Skin epidermis (tissue), 12 donors: ENCODE measurements at regions not wholly inside any gene's neighbourhood (a gene's known extent, or its start where the extent isn't known, plus 50 kb on each side); places are given as distances from the start of the nearest gene placed in this dataset.
"Not testable (repeated sequence)": the region's sequence is repeated elsewhere in the genome, so short reads cannot be mapped to it uniquely, and the experiment has no call there.

Source experiments
- H3K27ac ChIP-seq, 21 experiments: fragments of 200-600 bp; sonication (generic) in 11 of 21; one replicate each; pipeline ENCODE4 v1.5.0; 2020; ENCODE audit warnings: mild to moderate bottlenecking in 3 of 21, inconsistent platforms in 2 of 21, moderate library complexity in 2 of 21
- H3K4me3 ChIP-seq, 7 experiments: fragments of 200-600 bp; sonication (generic) in 2 of 7; one replicate each; pipeline ENCODE4 v1.5.0; 2020; ENCODE audit warnings: inconsistent platforms in 2 of 7, mild to moderate bottlenecking in 2 of 7, moderate library complexity in 1 of 7

DNA sequence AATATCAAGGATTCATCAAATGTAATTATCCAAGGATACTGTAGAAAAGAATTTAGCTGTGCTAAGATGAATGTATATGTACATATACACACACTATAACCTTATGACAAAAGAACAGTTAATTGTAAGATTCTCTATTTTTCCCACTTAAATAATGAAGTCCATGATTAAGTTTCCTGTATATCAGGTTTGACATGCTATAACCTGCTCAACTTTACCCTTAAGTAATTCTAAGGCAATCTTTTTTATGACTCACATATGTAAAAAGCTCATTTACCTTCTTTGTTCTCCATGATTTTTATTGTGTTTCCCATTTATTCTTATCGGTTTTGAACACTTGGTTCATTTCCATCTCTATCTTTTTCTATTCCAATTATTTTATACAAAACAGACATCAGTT is 1213.1 kb upstream of the SLC39A10 start:
- Histone ChIP-seq H3K4me3 (no peak overlapping the region), H3K27ac (no peak overlapping the region)

DNA sequence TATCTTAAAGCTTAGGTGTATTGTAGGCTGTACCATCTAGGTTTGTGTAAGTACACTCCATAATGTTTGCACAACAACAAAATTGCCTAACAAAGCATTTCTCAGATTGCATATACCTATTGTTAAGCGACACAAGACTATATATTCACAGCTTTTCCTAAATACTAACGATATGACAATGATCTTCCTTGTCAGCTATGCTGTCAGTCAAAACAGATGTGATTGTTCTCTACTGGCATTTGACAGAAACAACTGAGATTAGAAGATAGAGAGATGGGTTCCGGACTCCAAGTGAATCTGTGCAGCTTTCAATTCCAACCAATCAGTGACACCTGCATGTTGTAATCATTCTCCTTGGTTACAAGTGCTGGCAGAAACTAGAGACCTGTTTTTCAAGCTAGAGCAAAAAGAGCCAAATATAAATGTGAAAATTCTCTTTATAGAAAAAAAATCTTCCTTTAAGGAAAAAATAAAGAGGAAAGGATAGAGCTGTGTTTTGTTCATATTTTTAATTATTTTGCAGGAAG is 1232.3 kb upstream of the SLC39A10 start:
- H3K27ac ChIP-seq, result no peak overlapping the region

DNA sequence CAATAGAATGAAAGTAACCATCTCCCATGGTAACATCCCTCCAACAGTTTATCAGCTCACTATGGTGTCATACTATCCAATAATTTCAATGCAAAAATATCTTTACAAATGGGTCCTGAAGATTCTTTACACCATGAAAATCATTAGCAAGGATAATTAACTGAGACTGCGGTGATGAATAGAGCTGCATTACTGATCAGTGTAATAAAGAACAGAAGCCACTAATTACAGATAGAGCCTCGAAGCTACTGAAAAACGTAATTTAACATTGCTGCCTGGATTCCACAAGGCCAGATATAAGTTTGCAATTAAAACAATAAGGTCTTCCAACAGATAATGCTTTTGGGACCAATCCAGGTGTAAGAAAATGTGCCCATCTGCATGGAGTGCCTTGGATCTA is 1245.8 kb upstream of the SLC39A10 start:
- Histone ChIP-seq H3K4me3 (no peak overlapping the region), H3K27ac (no peak overlapping the region)

More for the DNA sequence above, 1232.3 kb upstream of the SLC39A10 start:
- no peak overlapping the region for H3K4me3 ChIP-seq

DNA sequence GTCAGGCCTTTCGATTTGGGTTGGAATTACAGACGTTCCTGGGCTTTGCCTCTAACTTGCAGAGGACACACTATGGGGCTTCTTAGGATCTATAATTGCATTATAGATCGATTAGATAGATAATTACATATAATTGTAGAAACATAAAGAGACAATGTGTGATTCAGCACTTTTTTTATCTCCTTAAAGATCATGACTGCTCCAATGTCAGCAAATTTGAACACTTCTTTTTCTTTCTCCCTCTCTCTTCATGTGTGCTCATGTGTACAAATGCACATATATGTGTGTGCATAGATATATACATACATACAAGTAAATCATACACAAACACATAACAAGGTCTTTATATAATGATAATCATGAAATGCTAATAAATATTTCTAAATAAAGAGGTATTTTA is 1261.2 kb upstream of the SLC39A10 start:
- no peak overlapping the region for H3K27ac ChIP-seq
- H3K4me3 ChIP-seq, result no peak overlapping the region

DNA sequence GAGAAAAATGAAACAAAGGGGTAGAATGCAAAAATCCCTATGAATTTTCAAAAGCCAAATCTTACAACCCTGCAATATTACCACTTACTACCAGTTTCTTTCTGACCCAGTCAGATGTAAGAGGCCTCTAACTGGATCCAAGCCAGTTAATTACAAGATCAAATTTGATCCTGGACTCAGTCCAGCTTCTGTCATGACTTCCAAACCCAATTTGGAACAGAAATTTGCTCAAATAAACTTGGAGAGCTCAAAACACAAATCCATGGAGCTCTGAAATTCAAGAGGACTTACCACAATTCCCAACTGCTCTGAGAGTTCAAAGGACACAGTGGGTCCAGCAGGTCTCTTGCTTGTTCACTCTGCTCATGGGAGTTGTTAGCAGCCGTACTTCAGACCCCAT is 1271.7 kb upstream of the SLC39A10 start:
- H3K4me3 ChIP-seq, result no peak overlapping the region
- H3K27ac ChIP-seq, result no peak overlapping the region

DNA sequence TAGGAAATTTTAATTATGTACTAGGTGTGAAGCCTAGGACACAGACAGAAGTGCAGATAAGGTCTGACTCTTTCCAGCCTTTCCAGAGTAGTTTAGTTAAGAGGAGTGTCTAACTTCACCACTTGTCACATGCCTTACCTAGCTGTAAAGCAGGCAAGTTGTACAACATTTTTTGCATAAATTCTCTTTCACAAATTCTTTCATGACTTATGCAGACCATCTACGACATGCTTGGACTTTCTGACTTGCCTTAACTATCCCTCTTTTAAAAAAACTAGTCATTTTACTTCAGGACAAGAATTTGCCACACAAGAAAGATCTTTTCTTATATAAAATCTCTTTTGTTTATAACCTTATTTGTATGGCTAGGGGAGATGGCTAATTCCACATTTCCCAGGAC is 1273.6 kb upstream of the SLC39A10 start:
- no peak overlapping the region for H3K27ac ChIP-seq
- H3K4me3 ChIP-seq, result no peak overlapping the region

DNA sequence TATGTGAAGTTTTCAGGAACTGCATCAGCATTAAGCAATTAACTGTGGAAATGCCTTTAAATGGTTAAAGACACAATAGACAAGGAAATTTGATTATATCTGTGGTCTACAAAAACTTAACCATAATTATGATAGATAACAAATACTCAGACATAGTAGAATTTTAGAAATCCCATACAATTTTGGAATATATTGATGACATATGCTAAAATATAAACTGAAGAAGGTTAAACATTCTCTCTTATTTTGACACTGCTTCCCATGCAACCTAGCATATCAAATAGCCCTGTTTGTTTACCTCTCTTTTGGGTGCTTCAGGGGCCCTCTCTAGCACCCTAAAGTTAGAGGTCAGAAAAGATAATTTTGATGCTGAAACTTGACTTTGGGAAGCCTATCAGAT is 1274.8 kb upstream of the SLC39A10 start:
- Histone ChIP-seq H3K27ac (no peak overlapping the region), H3K4me3 (no peak overlapping the region)

DNA sequence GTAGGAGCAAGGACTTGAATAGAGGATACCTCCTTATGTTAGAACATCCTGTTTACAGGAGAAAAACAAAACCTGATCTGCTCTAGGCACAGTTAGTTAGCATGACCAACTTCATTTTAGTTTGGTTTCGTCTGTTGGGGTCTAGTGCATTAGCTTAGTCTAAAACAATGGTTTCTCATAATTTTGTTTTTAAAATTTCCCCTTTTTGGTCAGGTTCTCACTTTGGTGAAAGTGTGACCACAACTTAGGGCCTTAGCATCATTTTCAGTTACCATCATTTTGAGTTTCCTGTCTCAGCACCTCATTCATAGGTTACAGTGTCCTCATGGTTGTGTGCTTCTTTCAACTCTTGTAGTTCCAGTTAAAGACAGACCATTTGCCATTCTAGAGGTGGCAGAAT is 1277.0 kb upstream of the SLC39A10 start:
- H3K27ac ChIP-seq, result no peak overlapping the region

DNA sequence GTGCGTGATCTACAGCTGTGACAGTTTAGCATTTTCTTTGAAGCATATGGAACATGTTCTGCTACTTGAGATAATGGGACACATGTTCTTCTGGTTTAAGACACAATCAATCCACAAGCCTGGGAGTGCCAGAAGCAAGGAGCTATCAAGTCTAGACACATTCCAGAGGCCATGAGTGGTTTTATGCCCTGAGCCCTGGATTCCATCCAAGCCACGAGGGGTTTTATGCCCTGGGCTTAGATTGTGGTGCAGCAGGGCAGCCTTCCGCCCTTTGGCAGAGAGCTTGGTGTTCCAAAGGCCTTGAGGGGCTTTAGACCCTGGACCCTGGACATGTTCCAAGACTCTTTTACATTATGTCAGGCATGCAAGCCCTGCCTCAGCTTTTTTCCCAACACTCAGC is 1289.6 kb upstream of the SLC39A10 start:
- not testable (repeated sequence) for H3K27ac ChIP-seq, H3K4me3 ChIP-seq

More for the DNA sequence above, 1277.0 kb upstream of the SLC39A10 start:
- no peak overlapping the region for H3K4me3 ChIP-seq

DNA sequence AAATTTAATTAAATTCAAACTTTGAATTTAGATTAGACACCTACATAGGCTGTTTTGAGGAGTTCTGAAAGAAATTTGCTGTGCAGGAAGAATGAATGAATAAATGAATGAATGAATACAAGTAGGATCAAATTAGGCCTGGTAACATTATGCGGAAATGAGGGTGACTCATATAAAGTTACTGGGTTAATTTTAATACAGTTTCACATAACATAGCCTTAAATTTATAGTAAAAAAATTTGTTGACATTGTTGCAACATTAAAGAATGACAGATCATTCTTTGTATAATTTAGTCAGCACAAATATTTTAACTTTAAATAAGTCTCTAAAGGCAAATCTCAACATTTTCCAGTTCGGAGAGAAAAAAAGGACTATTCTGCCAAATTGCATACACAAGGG is 1293.1 kb upstream of the SLC39A10 start:
- no peak overlapping the region for H3K4me3 ChIP-seq
- H3K27ac ChIP-seq, result no peak overlapping the region

DNA sequence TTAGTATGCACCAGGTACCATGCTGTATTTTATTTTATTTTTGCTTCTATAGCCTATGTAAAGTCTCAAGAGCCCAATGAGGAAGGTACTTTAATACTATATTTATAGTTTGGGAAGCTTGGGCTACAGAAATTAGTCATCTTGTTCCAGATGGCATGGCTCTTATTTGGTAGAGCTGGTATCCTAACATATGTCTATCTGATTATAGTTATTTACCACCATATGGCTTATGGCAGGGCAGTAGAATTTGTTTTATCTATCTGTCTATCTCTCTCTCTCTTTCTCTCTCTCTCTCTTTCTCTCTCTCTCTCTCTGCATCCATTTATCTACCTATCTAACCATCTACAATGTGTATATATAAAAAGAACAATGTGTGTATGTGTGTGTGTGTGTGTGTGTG is 1293.7 kb upstream of the SLC39A10 start:
- Histone ChIP-seq H3K4me3 (no peak overlapping the region), H3K27ac (no peak overlapping the region)

DNA sequence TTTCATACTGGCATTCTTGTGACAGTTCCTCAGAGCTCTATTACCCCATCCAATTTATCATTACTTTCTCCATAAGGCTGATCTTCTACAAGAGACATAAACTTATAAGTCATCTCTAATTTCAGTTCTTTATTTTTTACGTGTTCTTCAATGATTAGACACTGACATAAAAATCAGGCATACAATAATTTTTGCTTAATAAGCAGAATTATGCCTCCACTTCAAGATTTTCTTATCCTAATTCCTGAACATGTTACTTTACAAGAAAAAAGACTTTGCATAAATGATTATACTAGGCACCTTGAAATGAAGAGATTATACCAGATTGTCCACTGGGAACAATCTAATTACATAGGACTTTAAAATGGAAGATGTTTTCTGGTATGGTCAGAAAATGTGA is 1304.5 kb upstream of the SLC39A10 start:
- no peak overlapping the region for H3K27ac ChIP-seq
- H3K4me3 ChIP-seq, result no peak overlapping the region

DNA sequence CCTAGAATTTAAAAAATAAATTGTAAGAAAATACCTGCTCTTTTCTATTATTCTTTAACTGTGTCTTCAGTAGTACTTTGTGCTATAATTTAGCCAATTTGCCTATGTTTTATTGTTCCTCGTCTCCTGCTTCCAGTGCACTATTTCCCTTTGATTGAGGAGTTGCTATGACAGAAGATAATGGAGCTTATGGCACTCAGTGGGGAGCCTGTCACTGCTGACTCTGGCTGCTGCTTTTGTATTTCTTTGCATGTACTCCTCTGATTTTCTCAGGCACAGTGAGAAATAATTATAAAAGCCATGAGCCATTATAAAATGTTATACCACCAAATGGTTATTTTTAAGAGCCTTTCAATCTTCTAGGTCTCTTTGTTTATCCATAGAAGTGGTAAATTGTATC is 1310.8 kb upstream of the SLC39A10 start:
- Histone ChIP-seq H3K4me3 (no peak overlapping the region), H3K27ac (no peak overlapping the region)

DNA sequence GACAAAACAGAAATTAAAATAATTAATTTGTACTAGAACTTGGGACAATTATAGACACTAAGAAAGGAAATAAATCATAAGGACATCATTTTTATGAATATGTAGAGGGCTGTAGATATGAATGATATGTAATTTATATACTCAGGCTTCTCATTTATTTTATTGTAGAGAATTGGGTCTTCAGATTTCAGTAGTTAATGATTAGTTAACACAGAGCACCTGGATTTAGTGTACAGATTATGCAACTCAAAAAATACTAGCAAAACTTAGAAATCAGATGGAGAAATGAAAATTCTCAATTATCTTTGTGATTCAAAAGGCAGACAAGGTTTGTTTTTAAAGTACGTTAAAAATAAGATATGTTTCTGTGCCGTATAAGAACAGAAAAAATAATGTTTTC is 1311.7 kb upstream of the SLC39A10 start:
- H3K4me3 ChIP-seq, result no peak overlapping the region
- H3K27ac ChIP-seq, result no peak overlapping the region

DNA sequence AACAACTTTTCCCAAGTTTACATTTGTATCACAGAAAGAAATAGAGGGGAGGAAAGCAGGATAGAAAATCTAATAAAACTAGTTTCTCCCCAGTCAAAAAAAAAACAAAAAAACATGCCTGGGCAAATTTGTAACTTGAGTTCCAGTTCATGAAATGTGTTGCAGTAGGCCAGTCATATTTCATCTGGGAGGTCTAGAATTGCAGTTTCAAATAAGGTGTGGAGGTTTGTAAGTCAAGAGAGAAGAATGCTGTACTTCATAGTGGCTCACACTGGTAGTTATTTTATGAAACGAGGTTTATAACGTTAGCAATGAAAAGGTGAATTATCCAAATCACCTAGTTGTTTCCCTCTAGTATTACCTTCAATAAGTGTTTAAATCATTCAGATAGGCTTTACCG is 1313.9 kb upstream of the SLC39A10 start:
- Histone ChIP-seq H3K27ac (no peak overlapping the region), H3K4me3 (no peak overlapping the region)

DNA sequence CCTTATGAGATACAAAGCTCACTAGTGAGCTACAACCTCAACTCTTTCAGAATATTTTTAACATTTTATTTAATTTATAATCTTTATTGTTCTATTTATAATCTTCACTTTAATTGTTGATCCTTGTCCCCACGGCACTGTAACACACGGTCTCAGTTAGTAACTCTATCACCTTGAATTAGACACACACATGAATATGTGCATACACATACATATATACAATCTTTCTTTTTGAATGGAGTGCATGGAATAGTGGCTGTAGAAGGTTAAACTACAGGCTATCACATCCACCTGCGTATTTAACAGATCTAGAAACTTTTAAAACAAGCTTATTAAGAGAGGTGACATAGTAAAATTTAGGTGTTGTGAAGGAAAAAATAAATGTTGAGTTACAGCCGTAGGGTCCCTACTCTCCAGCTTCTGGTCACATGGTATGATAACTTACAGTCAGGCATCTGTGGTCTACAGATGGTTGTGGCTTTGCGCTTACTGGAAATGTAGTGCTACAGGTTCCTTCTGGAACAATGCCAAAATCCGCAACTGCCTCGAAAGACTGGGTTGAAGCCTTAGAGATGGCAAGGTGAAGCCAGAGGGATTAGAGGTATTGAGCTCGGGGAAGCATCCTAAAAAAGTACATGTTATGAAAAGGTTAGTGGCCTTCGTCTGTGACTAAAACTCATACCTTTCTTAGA is 1324.1 kb upstream of the SLC39A10 start:
- no peak overlapping the region for H3K4me3 ChIP-seq
- no peak overlapping the region for H3K27ac ChIP-seq

DNA sequence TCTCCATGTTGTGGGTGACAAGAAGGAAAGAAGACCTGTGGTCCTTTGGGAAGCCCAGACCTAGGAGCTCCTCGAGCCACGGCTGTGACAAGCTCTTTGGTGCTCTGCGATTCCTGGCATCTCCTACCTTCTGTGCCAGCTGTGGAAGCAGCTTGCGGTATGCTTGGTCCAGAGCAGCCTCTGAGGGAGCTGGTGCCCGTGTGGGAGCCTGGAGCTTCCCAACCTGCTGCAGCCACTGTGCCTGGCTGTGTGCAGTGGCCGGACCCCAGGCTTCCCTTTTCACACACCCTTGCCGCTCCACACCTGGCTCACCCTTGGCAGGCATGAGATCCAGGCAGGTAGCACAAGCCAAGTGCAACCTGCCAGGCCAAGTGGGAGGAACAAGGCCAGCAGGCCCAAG is 1328.6 kb upstream of the SLC39A10 start:
- Histone ChIP-seq H3K27ac (no peak overlapping the region), H3K4me3 (no peak overlapping the region)

DNA sequence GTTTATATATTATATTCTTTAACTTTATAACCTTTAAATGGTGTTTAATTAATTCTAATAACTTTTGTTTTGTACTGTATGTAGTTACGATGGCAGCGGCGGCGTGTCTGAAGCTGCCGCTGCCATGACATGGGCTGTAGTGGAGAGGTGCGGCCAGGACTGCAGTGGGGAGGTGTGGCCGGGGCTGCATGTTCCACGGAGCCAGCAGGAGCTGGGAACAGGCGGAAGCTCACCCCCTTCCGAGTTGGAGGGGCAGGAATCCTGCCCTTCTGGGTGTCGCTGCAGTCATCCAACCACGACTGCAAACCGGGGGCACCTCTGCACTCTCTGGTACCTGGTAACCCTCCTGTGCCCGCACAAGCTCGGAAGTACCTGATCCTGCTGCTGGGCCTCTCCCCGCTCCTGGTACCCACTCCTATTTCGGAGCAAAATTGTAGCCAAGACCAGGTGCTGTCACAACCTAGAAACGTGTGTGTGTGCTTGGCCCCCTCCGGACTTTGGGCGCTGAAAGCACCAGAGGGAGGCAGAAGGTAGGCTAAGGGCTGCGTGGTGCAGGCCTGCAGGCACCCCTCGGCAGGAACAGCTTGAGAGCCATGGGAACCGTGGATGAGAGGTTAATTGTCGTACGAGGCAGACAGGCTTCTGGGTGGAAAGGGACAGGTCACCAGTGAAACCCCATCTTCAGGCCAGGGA is 1329.7 kb upstream of the SLC39A10 start:
- H3K4me3 ChIP-seq, result no peak overlapping the region
- no peak overlapping the region for H3K27ac ChIP-seq

DNA sequence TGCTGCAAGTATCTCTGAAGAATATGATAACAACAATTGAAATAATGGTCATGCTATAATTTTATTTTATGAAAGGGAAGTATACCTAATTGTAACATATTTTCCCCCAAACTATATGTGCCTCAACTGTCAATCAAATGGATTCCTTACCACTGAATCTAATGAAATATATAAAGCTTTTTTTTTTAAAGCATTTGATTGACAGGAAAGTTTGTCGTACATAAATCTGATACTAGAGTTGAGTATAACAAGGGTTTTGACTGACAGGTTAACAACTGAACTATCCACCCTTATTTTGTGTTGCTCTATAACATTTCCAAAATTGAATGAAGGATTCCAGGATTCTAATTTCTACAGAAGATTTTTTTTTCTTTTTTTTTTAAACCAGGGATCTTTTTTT is 1333.3 kb upstream of the SLC39A10 start:
- no peak overlapping the region for H3K4me3 ChIP-seq
- no peak overlapping the region for H3K27ac ChIP-seq

DNA sequence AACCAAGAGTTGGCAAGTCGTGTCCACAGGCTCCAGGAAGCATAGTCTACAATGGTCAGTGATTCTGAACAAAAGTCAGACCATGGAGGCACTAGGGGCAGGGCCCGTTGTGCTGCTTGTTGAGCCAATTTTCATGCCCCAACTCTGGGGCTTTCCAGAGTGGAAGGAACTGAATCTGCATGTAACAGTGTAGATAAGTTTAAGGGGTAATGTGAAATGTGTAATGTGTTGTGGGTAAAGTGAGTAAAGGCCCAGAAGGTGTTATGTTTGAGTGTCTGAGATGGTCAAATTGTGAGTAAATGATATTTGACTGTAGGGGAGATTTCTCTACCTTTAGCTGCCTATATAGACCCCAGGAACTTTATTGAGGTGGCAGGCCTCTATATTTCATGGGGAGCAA is 1336.5 kb upstream of the SLC39A10 start:
- Histone ChIP-seq H3K4me3 (no peak overlapping the region), H3K27ac (no peak overlapping the region)

DNA sequence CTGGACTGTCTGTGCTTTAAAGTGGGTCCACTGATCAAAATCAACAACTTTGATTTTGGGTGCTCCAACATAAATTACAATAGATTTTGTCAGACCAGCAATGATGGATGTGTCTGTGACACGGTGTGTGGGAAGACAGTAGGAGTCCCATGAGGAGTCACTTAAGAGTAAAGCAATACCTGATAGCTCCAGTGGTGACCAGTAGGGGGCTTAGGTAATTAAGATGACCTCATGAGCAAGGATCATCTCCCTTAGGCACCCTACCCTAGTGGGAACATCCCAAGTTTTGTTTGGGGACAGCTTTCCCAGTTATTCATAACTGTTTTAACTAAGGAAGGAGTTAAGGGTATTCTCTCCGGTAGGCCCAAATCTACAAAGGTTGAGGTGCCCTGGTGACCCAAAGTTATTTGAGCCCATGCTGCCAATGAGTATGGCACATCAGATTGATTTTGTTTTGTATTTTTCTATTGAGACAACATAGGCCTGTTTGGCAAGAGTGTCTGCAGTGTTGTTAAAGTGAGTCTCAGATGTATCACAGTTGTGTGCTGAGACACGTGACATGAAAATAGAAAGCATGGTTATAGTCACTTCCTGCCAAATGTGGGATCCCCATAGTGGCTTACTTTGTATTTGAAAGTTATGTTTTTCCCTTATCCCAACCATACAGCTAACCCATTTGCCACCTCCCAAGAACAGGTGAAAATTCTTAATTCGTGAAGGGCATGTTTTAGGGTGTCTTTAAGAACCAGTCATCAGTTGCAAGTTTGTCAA is 1337.6 kb upstream of the SLC39A10 start:
- no peak overlapping the region for H3K4me3 ChIP-seq
- no peak overlapping the region for H3K27ac ChIP-seq
